Activated CD4-positive, alpha-beta T cell treated with anti-CD3 and anti-CD28 coated beads, Interleukin-2, amount 50 U/mL, for 16 hours (primary cell): ENCODE measurements at regions not wholly inside any gene's neighbourhood (a gene's known extent, or its start where the extent isn't known, plus 50 kb on each side); places are given as distances from the start of the nearest gene placed in this dataset.

Experiments used
- DNase-seq: peaks from one replicate; pipeline ENCODE4 v3.0.0-alpha.2; 2020

DNA sequence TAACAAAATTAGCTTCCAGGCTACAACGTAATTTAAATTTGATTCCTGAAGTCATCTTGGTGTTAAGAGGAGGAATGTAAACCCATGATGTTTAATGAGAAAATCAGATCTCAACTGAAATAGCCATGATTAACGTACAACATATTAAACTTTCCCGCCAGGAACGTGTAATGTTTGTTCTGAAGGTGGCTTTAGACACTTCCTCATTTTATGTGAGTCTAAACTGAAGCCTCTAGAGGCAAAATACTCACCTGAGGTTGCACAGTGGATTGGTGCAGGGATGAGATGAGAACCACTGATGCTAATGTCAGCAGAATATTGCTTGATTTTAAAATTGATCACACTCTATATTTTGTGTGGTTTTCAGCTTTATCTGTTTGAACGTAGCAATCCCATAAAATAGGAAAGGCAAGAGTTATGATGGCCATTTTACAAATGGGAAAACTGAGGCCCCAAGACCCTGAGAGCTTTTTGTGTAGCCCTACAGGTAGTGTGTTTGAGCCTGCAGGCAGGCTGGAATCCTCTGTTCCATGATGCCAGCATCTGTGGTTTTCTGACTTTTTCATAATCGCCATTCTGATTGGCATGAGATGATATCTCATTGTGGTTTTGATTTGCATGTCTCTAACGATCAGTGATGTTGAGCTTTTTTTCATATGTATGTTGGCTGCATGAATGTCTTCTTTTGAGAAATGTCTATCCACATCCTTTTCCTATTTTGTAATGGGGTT lies 243.7 kb upstream of the BMPER start:
- DNase-seq: no peak

DNA sequence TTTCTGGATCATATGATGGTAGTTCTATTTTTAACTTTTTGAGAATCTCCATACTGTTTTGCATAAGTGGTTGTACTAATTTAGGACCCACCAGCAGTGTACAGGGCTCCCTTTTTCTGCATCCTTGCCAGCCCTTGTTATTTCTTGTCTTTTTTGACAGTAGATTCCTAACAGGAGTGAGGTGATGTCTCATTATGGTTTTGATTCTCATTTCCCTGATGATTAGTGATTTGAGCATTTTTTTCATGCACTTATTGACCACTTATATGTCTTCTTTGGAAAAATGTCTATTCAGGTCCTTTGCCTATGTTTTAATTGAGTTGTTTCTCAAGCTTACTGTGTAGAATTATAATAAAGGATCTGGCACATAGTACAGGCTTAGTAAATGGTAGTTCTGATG lies 238.8 kb upstream of the BMPER start:
- DNase-seq: no peak

DNA sequence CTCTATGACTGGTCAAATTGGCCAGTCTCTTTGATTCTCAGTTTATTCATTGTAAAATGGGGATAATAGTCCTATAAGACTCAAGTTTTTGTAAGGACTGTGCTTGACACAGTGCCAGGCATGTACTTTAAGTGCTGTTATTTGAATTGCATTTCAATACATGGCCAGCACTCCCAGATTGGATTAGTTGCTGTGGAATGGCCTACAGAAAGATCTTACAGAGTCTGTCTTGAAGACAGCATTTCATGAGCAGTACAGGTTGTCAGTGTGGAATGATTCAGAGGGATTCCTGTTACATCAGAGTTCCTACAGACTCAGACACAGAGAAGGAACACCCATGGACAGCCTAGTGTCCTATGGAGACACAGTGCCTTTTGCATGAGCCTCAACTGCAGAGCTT lies 238.1 kb upstream of the BMPER start:
- no peak for DNase-seq

- DNase-seq: no peak
Measured at GRCh38 chr7:33669251-33669670, 236.1 kb upstream of the BMPER start.

DNA sequence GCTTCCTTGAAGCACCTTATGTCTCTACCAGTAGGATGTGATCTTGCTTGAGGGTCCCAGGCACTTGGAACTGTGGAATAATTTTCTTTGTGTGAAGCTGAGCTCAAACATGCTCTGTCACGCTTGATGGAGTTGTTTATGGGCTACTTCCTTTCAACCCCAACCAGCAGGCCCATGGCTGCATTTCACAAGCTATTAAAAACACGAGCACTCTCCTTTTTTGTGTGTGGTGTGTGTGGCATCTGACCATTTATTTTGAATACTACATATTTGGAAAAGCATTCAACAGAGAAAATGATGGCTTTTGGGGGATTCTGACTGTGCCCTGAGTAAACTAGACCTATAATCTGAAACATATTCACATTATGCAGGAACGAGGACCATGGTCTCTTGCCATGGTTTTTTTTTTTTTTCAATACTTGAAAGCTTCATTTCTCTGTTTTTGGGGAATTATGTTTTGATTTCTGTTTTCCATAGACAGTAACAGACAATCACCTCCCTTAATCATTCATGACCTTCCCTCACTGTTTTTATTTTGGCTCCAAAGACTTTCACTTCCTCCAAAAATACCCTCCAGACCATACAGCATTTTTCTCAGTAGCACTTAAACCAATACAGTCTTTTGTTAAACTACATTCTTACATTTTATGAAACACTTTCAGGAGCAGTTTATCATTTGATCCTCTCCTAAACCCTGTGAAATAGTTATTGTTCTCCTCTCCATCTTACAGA lies 233.6 kb upstream of the BMPER start:
- no peak for DNase-seq

DNA sequence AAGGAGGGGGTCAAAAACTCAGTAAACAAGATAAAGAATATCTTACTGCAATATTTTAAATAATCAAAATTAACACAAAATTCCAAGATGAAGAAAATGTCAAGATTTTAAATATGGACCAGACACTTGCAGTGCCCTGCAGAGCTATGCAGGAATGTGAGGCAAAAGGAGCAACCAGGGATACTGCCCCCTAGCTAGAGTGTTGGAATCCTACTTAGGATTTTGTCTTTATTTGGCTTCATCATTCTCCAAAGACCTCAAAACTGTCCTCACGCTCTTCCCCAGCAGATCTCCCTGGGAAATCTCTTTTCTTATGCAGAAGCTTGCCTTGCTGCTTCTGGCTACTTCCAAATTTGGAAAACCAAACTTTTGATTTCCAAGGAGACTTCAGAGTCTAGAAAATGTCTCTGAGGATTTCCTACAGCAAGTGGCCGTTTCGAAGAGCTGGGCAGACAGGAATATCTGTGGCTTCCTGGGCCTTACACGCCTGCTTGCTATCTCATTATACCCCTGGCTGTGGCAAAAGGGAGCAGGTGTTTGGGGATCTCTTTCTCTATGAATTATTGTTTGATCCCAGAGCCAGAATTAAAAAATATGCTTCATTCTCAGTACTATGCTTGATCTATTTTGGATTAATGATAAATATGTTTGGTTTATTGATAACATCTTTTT lies 232.2 kb upstream of the BMPER start:
- no peak for DNase-seq

DNA sequence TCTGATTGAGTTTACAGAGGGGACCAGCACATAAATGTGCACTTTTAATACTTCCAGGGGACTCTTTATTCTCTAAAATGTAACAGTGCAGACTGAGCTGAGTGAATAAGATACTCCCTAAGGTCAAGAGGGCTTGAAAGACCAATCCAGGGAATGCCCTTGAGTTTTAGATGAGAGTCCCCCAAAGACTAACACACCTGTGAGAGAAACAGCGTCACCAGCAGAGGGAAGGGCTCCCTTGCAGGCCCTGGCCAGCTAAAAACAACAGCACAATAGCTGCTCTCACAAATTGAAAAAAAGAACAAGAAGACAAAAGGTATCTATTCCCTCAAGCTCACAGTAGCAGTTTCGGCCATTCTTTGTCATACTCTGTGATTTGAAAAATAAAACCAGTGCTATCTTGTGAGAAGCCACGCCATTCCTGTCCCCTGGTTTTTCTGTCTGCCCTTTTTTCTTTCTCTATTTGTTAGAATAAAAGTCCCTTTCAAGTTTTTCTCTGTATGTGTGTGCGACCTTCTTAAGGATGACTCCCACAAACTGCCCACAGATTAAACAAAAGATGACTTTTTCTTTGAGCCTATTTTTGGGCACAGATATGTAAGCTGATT lies 230.4 kb upstream of the BMPER start:
- no peak for DNase-seq

- DNase-seq: no peak
Measured at GRCh38 chr7:33677556-33677955, 227.8 kb upstream of the BMPER start.

DNA sequence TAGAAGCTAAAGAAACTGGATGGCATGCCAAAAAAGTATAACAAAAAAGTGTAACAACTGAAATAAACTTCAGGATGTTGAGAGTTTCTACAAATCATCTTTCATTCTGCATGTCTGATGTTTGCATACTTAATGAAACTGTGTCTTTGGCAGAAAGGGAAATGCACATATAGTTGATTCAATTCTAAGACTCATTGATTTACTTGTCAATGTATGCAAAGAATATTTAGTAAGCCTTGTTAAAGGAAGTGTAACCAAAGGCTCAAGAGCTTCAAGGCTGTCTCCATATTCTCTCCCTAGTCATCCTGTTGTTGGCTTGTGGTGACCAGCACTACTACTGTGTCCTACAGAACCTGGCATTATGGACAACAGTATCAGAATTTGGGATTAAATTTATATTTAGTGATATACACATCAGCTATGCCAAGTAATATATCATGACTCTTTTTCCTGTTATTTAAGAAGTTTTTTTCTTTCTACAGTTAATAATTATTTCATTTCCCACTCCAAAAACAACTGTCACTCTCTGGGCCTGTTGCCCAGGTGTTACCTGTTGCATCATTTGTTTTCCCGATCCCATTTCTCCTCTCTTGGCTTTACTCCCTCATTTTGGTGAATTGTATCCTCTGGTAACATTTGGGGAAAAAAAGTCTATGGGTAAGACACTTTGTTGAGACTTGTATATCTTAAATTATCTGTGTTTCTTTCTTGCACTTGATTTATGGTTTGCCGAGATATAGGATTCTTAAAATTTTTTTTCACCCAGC lies 226.6 kb upstream of the BMPER start:
- no peak for DNase-seq

GRCh38 chr7:33680682-33681081 lies 224.7 kb upstream of the BMPER start:
- DNase-seq: no peak

DNA sequence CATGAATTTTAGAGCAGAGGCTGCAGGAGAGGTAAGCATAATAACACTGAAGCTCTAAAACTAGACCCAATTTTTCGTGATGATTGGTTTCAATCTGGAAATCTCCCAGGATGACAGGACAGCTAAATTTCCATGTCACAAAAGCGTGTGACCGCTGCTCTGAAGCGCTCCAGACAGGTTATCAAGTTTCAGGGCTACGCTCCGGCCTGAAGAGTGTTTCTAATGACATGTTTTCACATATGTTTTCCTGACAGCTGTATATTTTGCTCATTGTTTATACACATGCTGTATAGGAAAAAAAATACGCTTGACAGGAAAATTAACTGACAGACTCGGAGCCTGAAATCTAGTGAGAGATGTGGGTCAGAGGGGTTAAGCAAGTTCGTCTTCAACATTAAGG lies 219.8 kb upstream of the BMPER start:
- DNase-seq: no peak

- no peak for DNase-seq
Measured at GRCh38 chr7:33685981-33686683, 219.2 kb upstream of the BMPER start.

DNA sequence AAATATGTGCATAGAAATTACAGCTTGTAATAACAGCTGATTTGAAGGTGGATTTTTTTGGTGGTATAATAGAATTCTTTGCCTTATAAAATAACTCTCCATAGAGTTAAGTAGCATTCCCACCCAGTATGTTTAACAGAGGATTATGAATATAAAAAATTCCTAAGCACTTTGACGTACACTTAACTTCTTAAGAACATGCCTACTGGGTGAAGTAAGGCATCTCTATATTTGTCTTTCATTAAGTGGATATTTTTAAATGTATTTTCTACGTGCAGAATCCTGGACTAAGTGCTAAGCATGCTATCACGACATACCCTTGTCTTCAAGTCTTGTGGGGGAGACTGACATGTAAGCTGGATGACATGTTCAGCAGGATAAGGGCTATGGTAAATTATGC lies 217.7 kb upstream of the BMPER start:
- no peak for DNase-seq

GRCh38 chr7:33691180-33691579 lies 214.2 kb upstream of the BMPER start:
- no peak for DNase-seq

DNA sequence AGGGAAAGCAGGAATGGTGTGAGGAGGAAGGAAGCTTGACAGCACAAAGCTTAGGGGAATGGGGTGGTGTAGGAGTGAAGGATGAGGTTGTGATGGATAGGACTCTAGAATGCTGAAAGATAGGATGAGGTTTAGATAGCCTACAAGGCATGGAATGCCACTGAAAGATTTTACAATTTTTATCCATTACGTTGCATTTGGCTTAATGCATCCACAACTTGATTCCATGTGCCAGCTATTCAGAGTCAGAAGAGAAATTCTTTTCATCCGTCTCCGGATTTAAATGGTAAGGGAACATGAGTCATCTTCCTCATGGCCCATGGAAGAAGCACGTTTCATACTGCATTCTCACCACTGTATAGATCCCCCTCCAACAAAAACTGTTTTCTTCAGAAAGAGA lies 212.4 kb upstream of the BMPER start:
- no peak for DNase-seq

GRCh38 chr7:33694006-33694405 lies 211.3 kb upstream of the BMPER start:
- DNase-seq: no peak

- no peak for DNase-seq
Measured at GRCh38 chr7:33697616-33698015, 207.7 kb upstream of the BMPER start.

GRCh38 chr7:33698041-33698440 lies 207.3 kb upstream of the BMPER start:
- no peak for DNase-seq

DNA sequence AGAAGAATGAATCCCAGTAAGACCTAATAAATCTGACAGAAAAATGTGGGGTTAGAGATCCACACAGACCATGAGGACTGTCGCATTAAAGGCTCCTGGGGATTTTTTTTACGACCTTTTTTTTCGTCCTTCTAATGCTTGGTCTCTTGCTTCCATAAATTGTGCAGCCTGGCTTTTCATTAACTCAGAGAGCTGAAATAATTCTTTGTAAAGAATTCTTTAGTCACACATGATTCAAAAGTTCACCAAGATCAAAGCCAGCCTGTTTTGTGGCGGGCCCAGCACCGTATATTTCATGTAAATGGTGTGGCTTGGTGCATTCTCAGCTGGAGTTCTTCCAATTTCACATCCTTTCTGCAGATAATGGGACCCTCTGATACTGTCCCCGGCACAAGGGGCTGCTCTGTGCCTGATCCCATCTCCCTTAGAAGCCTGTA lies 206.6 kb upstream of the BMPER start:
- DNase-seq: no peak

DNA sequence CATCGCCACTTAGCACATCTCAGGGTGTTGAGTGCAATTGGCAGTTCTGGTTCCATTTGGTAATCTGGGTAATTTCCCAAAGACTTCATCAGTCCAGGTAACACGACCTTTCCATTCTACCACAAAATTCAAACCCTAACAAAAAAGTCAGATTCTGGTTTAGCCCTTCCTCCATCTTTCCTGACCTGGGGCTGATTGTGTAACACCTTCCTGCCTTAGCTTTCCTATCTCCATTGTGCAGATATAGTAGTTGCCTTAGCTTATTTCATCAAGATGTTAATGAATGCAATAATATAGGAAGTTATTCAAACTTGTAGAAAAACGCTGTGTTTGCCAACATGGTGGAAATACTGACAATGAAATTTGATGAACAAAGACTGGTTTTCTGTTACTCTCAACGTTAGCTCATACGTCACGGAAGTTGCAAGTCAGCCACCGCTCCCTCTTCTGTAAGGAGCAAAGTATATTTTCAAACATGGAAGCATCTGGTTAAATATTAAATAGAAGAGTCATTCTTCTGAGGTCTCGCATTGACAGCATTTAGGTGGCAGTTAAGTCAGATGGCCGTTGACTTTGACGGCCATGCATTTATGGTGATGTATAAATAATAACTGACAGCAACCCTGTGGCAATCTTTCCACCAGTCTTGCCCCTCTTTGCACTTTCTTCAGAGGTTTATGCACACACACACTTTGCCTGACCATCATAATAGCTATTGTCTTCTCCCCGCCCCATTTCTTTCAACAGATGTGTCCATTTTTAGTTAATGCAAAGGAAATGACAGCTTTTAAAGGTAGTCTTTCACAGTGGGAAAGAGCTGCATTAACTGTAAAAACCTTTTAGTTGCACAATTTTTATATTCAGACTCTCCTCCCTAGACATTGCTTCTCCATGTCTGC lies 205.1 kb upstream of the BMPER start:
- DNase-seq: no peak

DNA sequence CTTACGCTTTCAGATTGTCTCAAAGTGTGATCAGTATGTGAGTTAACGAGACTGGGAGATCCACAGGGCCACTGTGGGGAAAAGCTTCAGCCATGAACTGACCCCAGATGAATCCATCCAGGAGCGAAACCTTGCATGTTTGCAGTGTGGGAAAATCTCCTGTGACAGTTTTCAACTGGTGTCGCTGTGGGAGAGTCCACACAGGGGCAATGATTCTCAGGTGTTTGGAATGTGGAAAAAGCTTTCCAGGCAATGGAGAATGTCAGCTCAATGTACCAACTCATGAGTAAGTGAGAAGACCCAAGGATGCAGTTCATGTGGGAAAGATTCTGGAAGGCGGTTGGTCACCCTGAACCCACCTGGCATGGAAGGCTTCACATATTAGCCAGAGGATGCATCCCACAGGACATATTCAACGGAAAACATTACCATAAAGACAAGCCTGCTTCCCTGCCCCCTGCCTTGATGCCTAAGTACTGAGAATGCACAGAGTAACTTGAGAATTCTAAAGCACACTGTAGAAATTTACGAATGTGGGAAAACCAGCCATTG lies 204.1 kb upstream of the BMPER start:
- no peak for DNase-seq
